ENCODE measurements at regions not wholly inside any gene's neighbourhood (a gene's known extent, or its start where the extent isn't known, plus 50 kb on each side); places are given as distances from the start of the nearest gene placed in this dataset.
"Not testable (repeated sequence)": the region's sequence is repeated elsewhere in the genome, so short reads cannot be mapped to it uniquely, and the experiment has no call there.

- H3K27me3 Mint-ChIP-seq (ENCODE audit: low read depth) = no peaks in the 10 kb centered on the region
- no peaks in the 10 kb centered on the region for H3K36me3 Mint-ChIP-seq (ENCODE audit: low read depth)
- no peak for DNase-seq (ENCODE audit: low spot score)
- H3K27ac Mint-ChIP-seq = no peak overlapping the region
- no peak overlapping the region for H3K4me3 Mint-ChIP-seq
- H3K9me3 Mint-ChIP-seq = peaks cover 11% of the 10 kb centered on the region
- H3K4me1 Mint-ChIP-seq (ENCODE audit: low read depth) = no peaks in the 10 kb centered on the region
Observed at GRCh38 chr12:56872366-56872765, 61.8 kb downstream of the SDR9C7 start.

- no peak overlapping the region for H3K27ac Mint-ChIP-seq
- no peaks in the 10 kb centered on the region for H3K27me3 Mint-ChIP-seq (ENCODE audit: low read depth)
- no peaks in the 10 kb centered on the region for H3K4me1 Mint-ChIP-seq (ENCODE audit: low read depth)
- peaks cover 47% of the 10 kb centered on the region for H3K9me3 Mint-ChIP-seq
- DNase-seq (ENCODE audit: low spot score) = no peak
- H3K4me3 Mint-ChIP-seq = no peak overlapping the region
- peaks cover 3% of the 10 kb centered on the region for H3K36me3 Mint-ChIP-seq (ENCODE audit: low read depth)
Observed at GRCh38 chr12:56867216-56867615, 67.0 kb downstream of the SDR9C7 start.

- Mint-ChIP-seq H3K9me3 (peaks cover 50% of the 10 kb centered on the region), H3K27me3 (ENCODE audit: low read depth) (no peaks in the 10 kb centered on the region), H3K4me1 (ENCODE audit: low read depth) (no peaks in the 10 kb centered on the region)
Observed at GRCh38 chr12:56866493-56866892, 67.7 kb downstream of the SDR9C7 start.

GRCh38 chr12:56864318-56864717 lies 69.9 kb downstream of the SDR9C7 start:
- H3K27me3 Mint-ChIP-seq (ENCODE audit: low read depth) = no peaks in the 10 kb centered on the region
- H3K27ac Mint-ChIP-seq = no peak overlapping the region
- no peaks in the 10 kb centered on the region for H3K4me1 Mint-ChIP-seq (ENCODE audit: low read depth)
- H3K36me3 Mint-ChIP-seq (ENCODE audit: low read depth) = peaks cover 3% of the 10 kb centered on the region
- H3K9me3 Mint-ChIP-seq = peaks cover 56% of the 10 kb centered on the region
- H3K4me3 Mint-ChIP-seq = no peak overlapping the region
- DNase-seq (ENCODE audit: low spot score) = no peak

More at GRCh38 chr12:56866493-56866892, 67.7 kb downstream of the SDR9C7 start:
- H3K4me3 Mint-ChIP-seq = no peak overlapping the region
- H3K36me3 Mint-ChIP-seq (ENCODE audit: low read depth) = peaks cover 3% of the 10 kb centered on the region
- H3K27ac Mint-ChIP-seq = no peak overlapping the region
- no peak for DNase-seq (ENCODE audit: low spot score)

GRCh38 chr12:56863789-56864188 lies 70.4 kb downstream of the SDR9C7 start:
- peaks cover 3% of the 10 kb centered on the region for H3K36me3 Mint-ChIP-seq (ENCODE audit: low read depth)
- no peak overlapping the region for H3K27ac Mint-ChIP-seq
- H3K27me3 Mint-ChIP-seq (ENCODE audit: low read depth) = no peaks in the 10 kb centered on the region
- H3K4me3 Mint-ChIP-seq = no peak overlapping the region
- no peaks in the 10 kb centered on the region for H3K4me1 Mint-ChIP-seq (ENCODE audit: low read depth)
- no peak for DNase-seq (ENCODE audit: low spot score)
- H3K9me3 Mint-ChIP-seq = peaks cover 56% of the 10 kb centered on the region

GRCh38 chr12:56862264-56862663 lies 71.9 kb downstream of the SDR9C7 start:
- Mint-ChIP-seq H3K4me3 (no peak overlapping the region), H3K4me1 (ENCODE audit: low read depth) (no peaks in the 10 kb centered on the region), H3K36me3 (ENCODE audit: low read depth) (peaks cover 3% of the 10 kb centered on the region), H3K9me3 (peaks cover 44% of the 10 kb centered on the region), H3K27ac (no peak overlapping the region), H3K27me3 (ENCODE audit: low read depth) (no peaks in the 10 kb centered on the region)
- no peak for DNase-seq (ENCODE audit: low spot score)

GRCh38 chr12:56853392-56853978 lies 80.7 kb downstream of the SDR9C7 start:
- peaks cover 14% of the 10 kb centered on the region for H3K9me3 Mint-ChIP-seq
- not testable (repeated sequence) for DNase-seq (ENCODE audit: low spot score)

GRCh38 chr12:56851462-56851861 lies 82.7 kb downstream of the SDR9C7 start:
- H3K36me3 Mint-ChIP-seq (ENCODE audit: low read depth) = no peaks in the 10 kb centered on the region
- H3K4me3 Mint-ChIP-seq = no peak overlapping the region
- peaks cover 14% of the 10 kb centered on the region for H3K9me3 Mint-ChIP-seq
- no peak for DNase-seq (ENCODE audit: low spot score)
- peaks cover 3% of the 10 kb centered on the region for H3K27me3 Mint-ChIP-seq (ENCODE audit: low read depth)
- no peaks in the 10 kb centered on the region for H3K4me1 Mint-ChIP-seq (ENCODE audit: low read depth)
- no peak overlapping the region for H3K27ac Mint-ChIP-seq

More at GRCh38 chr12:56853392-56853978, 80.7 kb downstream of the SDR9C7 start:
- not testable (repeated sequence) for H3K27ac Mint-ChIP-seq; H3K4me1 Mint-ChIP-seq (ENCODE audit: low read depth); H3K27me3 Mint-ChIP-seq (ENCODE audit: low read depth); H3K4me3 Mint-ChIP-seq; H3K36me3 Mint-ChIP-seq (ENCODE audit: low read depth)

- Mint-ChIP-seq H3K27ac (no peak overlapping the region), H3K4me1 (ENCODE audit: low read depth) (peaks cover 8% of the 10 kb centered on the region), H3K36me3 (ENCODE audit: low read depth) (no peaks in the 10 kb centered on the region), H3K9me3 (peaks cover 11% of the 10 kb centered on the region), H3K4me3 (no peak overlapping the region), H3K27me3 (ENCODE audit: low read depth) (peaks cover 11% of the 10 kb centered on the region)
- DNase-seq (ENCODE audit: low spot score) = no peak
Observed at GRCh38 chr12:56840922-56841321, 77.8 kb downstream of the HSD17B6 start.

GRCh38 chr12:56839915-56840325 lies 76.8 kb downstream of the HSD17B6 start:
- no peaks in the 10 kb centered on the region for H3K36me3 Mint-ChIP-seq (ENCODE audit: low read depth)

GRCh38 chr12:56839489-56839848 lies 76.3 kb downstream of the HSD17B6 start:
- H3K36me3 Mint-ChIP-seq (ENCODE audit: low read depth) = no peaks in the 10 kb centered on the region
- H3K9me3 Mint-ChIP-seq = peaks cover 12% of the 10 kb centered on the region
- H3K27ac Mint-ChIP-seq = no peak overlapping the region
- no peak for DNase-seq (ENCODE audit: low spot score)
- H3K27me3 Mint-ChIP-seq (ENCODE audit: low read depth) = peaks cover 9% of the 10 kb centered on the region
- peaks cover 8% of the 10 kb centered on the region for H3K4me1 Mint-ChIP-seq (ENCODE audit: low read depth)
- H3K4me3 Mint-ChIP-seq = no peak overlapping the region

More at GRCh38 chr12:56839915-56840325, 76.8 kb downstream of the HSD17B6 start:
- peaks cover 8% of the 10 kb centered on the region for H3K4me1 Mint-ChIP-seq (ENCODE audit: low read depth)
- DNase-seq (ENCODE audit: low spot score) = peak; percentile 10
- no peak overlapping the region for H3K4me3 Mint-ChIP-seq
- no peak overlapping the region for H3K27ac Mint-ChIP-seq
- peaks cover 12% of the 10 kb centered on the region for H3K9me3 Mint-ChIP-seq
- H3K27me3 Mint-ChIP-seq (ENCODE audit: low read depth) = peaks cover 11% of the 10 kb centered on the region

GRCh38 chr12:56838621-56839488 lies 75.7 kb downstream of the HSD17B6 start:
- DNase-seq (ENCODE audit: low spot score) = no peak
- Mint-ChIP-seq H3K9me3 (peaks cover 12% of the 10 kb centered on the region), H3K27ac (no peak overlapping the region), H3K27me3 (ENCODE audit: low read depth) (peaks cover 9% of the 10 kb centered on the region), H3K4me1 (ENCODE audit: low read depth) (peaks cover 8% of the 10 kb centered on the region), H3K36me3 (ENCODE audit: low read depth) (no peaks in the 10 kb centered on the region), H3K4me3 (no peak overlapping the region)

Measured in T-helper 2 cell treated with Interferon-gamma antibody and Interleukin-4, amounts not matched to agents 5 μg/mL and 100 μg/mL, for 36 hours (primary cell).